ENCODE measurements at regions not wholly inside any gene's neighbourhood (a gene's known extent, or its start where the extent isn't known, plus 50 kb on each side); places are given as distances from the start of the nearest gene placed in this dataset.

GRCh38 chr13:67443923-67444322, 213.8 kb upstream of the PCDH9 start:
- RAD21 ChIA-PET (ENCODE audit: unreplicated experiment): no interaction called here
- intact Hi-C loops (cut with micrococcal nuclease; ENCODE audit: unreplicated experiment) (no loop called here), in situ Hi-C loops (cut with MboI) (no loop called here)
- no peak overlapping the region for H3K9ac ChIP-seq (ENCODE audit: control insufficient read depth, insufficient read depth, low read length)
- 0% methylated on average over 2 of the region's 2 CpGs for WGBS (ENCODE audit: insufficient coverage, insufficient replicate concordance, low lambda C conversion rate, missing lambda C conversion rate)
- H3K4me1 ChIP-seq (ENCODE audit: control insufficient read depth, insufficient read depth, low read length): no peaks in the 10 kb centered on the region
- H2AFZ ChIP-seq (ENCODE audit: control insufficient read depth, low read depth, low read length): no peak overlapping the region
- H3K9me3 ChIP-seq (replicated peaks; ENCODE audit: control insufficient read depth, insufficient read depth, low read length): no peaks in the 10 kb centered on the region
- H4K20me1 ChIP-seq (ENCODE audit: control insufficient read depth, insufficient read depth): no peaks in the 10 kb centered on the region
- H3K4me3 ChIP-seq: no peak overlapping the region
- H3K4me2 ChIP-seq (ENCODE audit: control insufficient read depth, insufficient read depth): no peak overlapping the region
- BruUV-seq (replicated peaks): no TSS peak
- POLR2A ChIA-PET: no interaction called here
- no peaks in the 10 kb centered on the region for H3K36me3 ChIP-seq (ENCODE audit: control insufficient read depth in 2 of 2, insufficient read depth in 2 of 2, low read length in 1 of 2)
- H3K79me2 ChIP-seq (ENCODE audit: control insufficient read depth, insufficient read depth, low read length): no peaks in the 10 kb centered on the region
- DNase-seq (ENCODE audit: low read depth, low spot score) (no peak), FAIRE-seq (no peak), ATAC-seq (no peak)
- SMC1A ChIA-PET (ENCODE audit: uncharacterized antibody, unreplicated experiment): no interaction called here
- no peak for TF ChIP-seq ETV6 (conservative IDR thresholded peaks at IDR 0.05 in 1 of 2, IDR thresholded peaks at IDR 0.05 in 1 of 2; ENCODE audit: borderline replicate concordance in 1 of 2, low read depth in 1 of 2)
- no peak for TF ChIP-seq NRF1 (conservative IDR thresholded peaks at IDR 0.05; ENCODE audit: low read depth, low read length)
- TF ChIP-seq, protein P1, sequence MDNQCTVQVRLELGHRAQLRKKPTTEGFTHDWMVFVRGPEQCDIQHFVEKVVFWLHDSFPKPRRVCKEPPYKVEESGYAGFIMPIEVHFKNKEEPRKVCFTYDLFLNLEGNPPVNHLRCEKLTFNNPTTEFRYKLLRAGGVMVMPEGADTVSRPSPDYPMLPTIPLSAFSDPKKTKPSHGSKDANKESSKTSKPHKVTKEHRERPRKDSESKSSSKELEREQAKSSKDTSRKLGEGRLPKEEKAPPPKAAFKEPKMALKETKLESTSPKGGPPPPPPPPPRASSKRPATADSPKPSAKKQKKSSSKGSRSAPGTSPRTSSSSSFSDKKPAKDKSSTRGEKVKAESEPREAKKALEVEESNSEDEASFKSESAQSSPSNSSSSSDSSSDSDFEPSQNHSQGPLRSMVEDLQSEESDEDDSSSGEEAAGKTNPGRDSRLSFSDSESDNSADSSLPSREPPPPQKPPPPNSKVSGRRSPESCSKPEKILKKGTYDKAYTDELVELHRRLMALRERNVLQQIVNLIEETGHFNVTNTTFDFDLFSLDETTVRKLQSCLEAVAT (IDR thresholded peaks at IDR 0.05): no peak
- TF ChIP-seq, protein P2, sequence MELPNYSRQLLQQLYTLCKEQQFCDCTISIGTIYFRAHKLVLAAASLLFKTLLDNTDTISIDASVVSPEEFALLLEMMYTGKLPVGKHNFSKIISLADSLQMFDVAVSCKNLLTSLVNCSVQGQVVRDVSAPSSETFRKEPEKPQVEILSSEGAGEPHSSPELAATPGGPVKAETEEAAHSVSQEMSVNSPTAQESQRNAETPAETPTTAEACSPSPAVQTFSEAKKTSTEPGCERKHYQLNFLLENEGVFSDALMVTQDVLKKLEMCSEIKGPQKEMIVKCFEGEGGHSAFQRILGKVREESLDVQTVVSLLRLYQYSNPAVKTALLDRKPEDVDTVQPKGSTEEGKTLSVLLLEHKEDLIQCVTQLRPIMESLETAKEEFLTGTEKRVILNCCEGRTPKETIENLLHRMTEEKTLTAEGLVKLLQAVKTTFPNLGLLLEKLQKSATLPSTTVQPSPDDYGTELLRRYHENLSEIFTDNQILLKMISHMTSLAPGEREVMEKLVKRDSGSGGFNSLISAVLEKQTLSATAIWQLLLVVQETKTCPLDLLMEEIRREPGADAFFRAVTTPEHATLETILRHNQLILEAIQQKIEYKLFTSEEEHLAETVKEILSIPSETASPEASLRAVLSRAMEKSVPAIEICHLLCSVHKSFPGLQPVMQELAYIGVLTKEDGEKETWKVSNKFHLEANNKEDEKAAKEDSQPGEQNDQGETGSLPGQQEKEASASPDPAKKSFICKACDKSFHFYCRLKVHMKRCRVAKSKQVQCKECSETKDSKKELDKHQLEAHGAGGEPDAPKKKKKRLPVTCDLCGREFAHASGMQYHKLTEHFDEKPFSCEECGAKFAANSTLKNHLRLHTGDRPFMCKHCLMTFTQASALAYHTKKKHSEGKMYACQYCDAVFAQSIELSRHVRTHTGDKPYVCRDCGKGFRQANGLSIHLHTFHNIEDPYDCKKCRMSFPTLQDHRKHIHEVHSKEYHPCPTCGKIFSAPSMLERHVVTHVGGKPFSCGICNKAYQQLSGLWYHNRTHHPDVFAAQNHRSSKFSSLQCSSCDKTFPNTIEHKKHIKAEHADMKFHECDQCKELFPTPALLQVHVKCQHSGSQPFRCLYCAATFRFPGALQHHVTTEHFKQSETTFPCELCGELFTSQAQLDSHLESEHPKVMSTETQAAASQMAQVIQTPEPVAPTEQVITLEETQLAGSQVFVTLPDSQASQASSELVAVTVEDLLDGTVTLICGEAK (IDR thresholded peaks at IDR 0.05; ENCODE audit: borderline replicate concordance): no peak
- CTCF ChIA-PET: no interaction called here
- H3K27ac ChIP-seq (ENCODE audit: control insufficient read depth, insufficient read depth): no peak overlapping the region
- H3K27me3 ChIP-seq (replicated peaks in 1 of 2; ENCODE audit: control insufficient read depth in 2 of 2, insufficient read depth in 2 of 2, low read length in 1 of 2): no peaks in the 10 kb centered on the region
